Natural killer cell (primary cell): ENCODE measurements at regions not wholly inside any gene's neighbourhood (a gene's known extent, or its start where the extent isn't known, plus 50 kb on each side); places are given as distances from the start of the nearest gene placed in this dataset.

Experiments used
- ATAC-seq, 3 donors: fragments of 150-1000 bp in 2 of 3; fragments of 200-7000 bp in 1 of 3; cut with Tn5 transposase; 1 replicate in 1 of 3; 2 replicates in 2 of 3; pipeline ENCODE4 v1.10.0; 2021; ENCODE audit warnings: mild to moderate bottlenecking in 2 of 3, moderate library complexity in 2 of 3
- DNase-seq, 2 donors: peaks; one replicate each; pipeline versions ENCODE4 v3.0.0 to v3.0.0-alpha.2; 2013 to 2021; ENCODE audit warnings: mixed read lengths in 1 of 2
- H3K27ac ChIP-seq: one replicate; pipeline ENCODE4 v1.5.1; 2013; ENCODE audit warnings: mild to moderate bottlenecking, low read length
- H3K27me3 ChIP-seq: one replicate; pipeline ENCODE4 v1.6.1; 2013; ENCODE audit warnings: low read length; ENCODE audit not compliant: control insufficient read depth, insufficient read depth
- H3K36me3 ChIP-seq: one replicate; pipeline ENCODE4 v1.6.1; 2013; ENCODE audit warnings: low read length; ENCODE audit not compliant: control insufficient read depth, insufficient read depth
- H3K4me1 ChIP-seq: one replicate; pipeline ENCODE4 v1.6.1; 2013; ENCODE audit warnings: low read length; ENCODE audit not compliant: control insufficient read depth, insufficient read depth
- H3K4me3 ChIP-seq: one replicate; pipeline ENCODE4 v1.5.1; 2013; ENCODE audit warnings: low read length
- H3K9me3 ChIP-seq: one replicate; pipeline ENCODE4 v1.6.1; 2013; ENCODE audit warnings: low read length; ENCODE audit not compliant: control insufficient read depth, insufficient read depth
- H3K27ac Mint-ChIP-seq, 2 donors: one replicate each; pipeline ENCODE4 v1.8.0; 2022; ENCODE audit warnings: mild to moderate bottlenecking in 2 of 2, mixed read lengths in 2 of 2, moderate library complexity in 1 of 2
- H3K27me3 Mint-ChIP-seq, 2 donors: one replicate each; pipeline ENCODE4 v1.8.0; 2022; ENCODE audit warnings: low read depth in 2 of 2, mixed read lengths in 2 of 2
- H3K36me3 Mint-ChIP-seq: one replicate; pipeline ENCODE4 v1.8.0; 2022; ENCODE audit warnings: mixed read lengths
- H3K4me1 Mint-ChIP-seq, 2 donors: one replicate each; pipeline ENCODE4 v1.8.0; 2022; ENCODE audit warnings: mixed read lengths in 2 of 2
- H3K4me3 Mint-ChIP-seq: one replicate; pipeline ENCODE4 v1.8.0; 2022; ENCODE audit warnings: mild to moderate bottlenecking, moderate library complexity, mixed read lengths
- H3K9me3 Mint-ChIP-seq, 2 donors: one replicate each; pipeline ENCODE4 v1.8.0; 2022; ENCODE audit warnings: mixed read lengths in 2 of 2
- WGBS: methylation state at CpG from one replicate; pipeline ENCODE4 v1.1.7; 2013; ENCODE audit warnings: missing lambda C conversion rate; ENCODE audit not compliant: insufficient coverage; 5-methylcytosine and 5-hydroxymethylcytosine counted together
- intact Hi-C: fragments of 100-400 bp; cut with micrococcal nuclease; formaldehyde crosslinking; loops from one replicate; pipeline ENCODE4 v1.14.2; 2022
- TF ChIP-seq, protein P1 (sequence below): fragments of 200-600 bp; IDR thresholded peaks from one replicate; pipeline ENCODE4 v1.8.0; 2022; ENCODE audit warnings: antibody characterized with exemption

DNA sequence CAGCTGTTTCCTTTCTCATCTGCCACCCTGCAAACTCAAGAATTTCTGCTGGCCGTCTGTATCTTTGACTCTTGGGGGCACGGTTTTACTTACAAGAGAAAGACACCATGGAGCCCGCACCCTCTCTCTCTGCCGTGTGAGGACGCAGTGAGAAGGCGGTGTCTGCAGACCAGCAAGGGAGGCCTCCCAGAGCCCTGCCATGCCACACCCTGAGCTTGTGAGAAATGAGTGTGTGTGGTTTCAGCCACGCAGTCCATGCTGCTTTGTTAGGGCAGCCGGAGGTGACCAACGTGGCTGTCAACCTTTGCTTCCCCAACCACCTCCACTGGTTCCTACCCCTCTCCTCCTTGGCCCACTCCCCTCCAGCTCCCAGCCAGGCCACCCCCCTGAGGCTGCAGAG, 70.1 kb upstream of the NUP50 start:
- no peak for ATAC-seq
- H3K27me3 Mint-ChIP-seq = peaks cover 8 to 15% of the 10 kb centered on the region in 2 donors
- no peak overlapping the region for H3K27ac Mint-ChIP-seq
- no peaks in the 10 kb centered on the region for H3K36me3 Mint-ChIP-seq
- peaks cover 7% of the 10 kb centered on the region for H3K9me3 ChIP-seq
- no peak overlapping the region for H3K27ac ChIP-seq
- H3K36me3 ChIP-seq = no peaks in the 10 kb centered on the region
- TF ChIP-seq, protein P1, sequence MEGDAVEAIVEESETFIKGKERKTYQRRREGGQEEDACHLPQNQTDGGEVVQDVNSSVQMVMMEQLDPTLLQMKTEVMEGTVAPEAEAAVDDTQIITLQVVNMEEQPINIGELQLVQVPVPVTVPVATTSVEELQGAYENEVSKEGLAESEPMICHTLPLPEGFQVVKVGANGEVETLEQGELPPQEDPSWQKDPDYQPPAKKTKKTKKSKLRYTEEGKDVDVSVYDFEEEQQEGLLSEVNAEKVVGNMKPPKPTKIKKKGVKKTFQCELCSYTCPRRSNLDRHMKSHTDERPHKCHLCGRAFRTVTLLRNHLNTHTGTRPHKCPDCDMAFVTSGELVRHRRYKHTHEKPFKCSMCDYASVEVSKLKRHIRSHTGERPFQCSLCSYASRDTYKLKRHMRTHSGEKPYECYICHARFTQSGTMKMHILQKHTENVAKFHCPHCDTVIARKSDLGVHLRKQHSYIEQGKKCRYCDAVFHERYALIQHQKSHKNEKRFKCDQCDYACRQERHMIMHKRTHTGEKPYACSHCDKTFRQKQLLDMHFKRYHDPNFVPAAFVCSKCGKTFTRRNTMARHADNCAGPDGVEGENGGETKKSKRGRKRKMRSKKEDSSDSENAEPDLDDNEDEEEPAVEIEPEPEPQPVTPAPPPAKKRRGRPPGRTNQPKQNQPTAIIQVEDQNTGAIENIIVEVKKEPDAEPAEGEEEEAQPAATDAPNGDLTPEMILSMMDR = no peak
- DNase-seq = no peak
- intact Hi-C loops = no loop called here
- H3K27me3 ChIP-seq = no peaks in the 10 kb centered on the region
- no peak overlapping the region for H3K4me3 ChIP-seq
- no peaks in the 10 kb centered on the region for H3K4me1 Mint-ChIP-seq
- no peaks in the 10 kb centered on the region for H3K4me1 ChIP-seq
- WGBS = 76% methylated on average over 9 of the region's 9 CpGs
- no peak overlapping the region for H3K4me3 Mint-ChIP-seq
- no peaks in the 10 kb centered on the region for H3K9me3 Mint-ChIP-seq

DNA sequence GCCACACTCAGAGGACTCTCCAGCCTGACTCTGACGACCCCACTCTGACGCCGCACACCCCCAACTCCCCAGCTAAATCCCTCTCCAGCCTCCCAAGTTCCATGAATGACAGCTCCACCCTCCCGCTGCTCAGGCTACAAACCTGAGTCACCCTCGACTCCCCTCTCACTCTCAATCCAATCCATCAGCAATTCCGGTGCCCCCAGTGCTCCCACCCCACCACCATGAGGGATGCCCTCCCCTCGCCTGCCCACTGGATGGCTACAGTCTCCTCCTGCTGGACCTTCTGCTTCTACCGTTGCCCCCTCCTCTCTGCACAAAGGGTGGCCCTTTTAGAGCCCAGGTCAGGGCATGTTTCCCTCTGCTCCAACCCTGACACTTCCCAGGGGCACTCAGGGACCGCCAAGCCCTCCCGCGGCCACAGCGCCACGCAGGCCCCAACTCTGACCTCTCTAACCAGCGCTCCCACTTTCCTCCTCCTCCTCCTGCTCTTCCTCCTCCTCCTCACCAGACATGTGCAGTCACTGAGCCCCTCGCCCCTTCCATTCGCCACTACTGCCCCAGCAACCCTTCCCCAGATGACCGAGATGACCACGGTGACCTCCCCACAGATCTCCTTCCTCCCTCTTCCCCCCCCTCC, 69.5 kb upstream of the NUP50 start:
- Histone ChIP-seq H3K27ac (no peak overlapping the region), H3K4me1 (no peaks in the 10 kb centered on the region), H3K36me3 (no peaks in the 10 kb centered on the region), H3K27me3 (no peaks in the 10 kb centered on the region), H3K4me3 (no peak overlapping the region), H3K9me3 (peaks cover 7% of the 10 kb centered on the region)
- Mint-ChIP-seq H3K36me3 (no peaks in the 10 kb centered on the region), H3K4me3 (no peak overlapping the region), H3K27ac (no peak overlapping the region), H3K27me3 (peaks cover 8 to 15% of the 10 kb centered on the region in 2 donors), H3K9me3 (no peaks in the 10 kb centered on the region), H3K4me1 (no peaks in the 10 kb centered on the region)
- DNase-seq = no peak
- TF ChIP-seq, protein P1 = no peak
- 74% methylated on average over 18 of the region's 18 CpGs for WGBS
- intact Hi-C loops = no loop called here
- ATAC-seq = no peak

DNA sequence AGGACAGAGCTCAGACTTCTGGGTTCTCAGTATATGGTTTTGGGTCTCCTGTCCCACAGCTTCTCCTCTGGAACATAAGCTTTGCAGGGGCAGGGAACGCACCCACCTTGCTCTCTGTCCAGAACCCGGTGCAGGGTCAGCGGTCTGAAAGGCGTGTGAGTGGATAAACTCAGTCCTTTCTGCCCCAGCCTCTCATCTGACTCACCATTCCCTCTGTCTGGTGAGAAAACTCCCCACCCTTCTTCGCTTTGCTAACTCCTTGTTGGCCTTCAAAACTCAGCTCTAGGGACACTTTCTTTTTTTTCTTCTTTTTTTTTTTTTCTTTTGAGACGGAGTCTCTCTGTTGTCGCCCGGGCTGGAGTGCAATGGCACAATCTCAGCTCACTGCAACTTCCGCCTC, 68.9 kb upstream of the NUP50 start:
- peaks cover 7% of the 10 kb centered on the region for H3K9me3 ChIP-seq
- no peak for ATAC-seq
- 86% methylated on average over 9 of the region's 9 CpGs for WGBS
- H3K4me1 Mint-ChIP-seq = no peaks in the 10 kb centered on the region
- DNase-seq = no peak
- H3K27ac Mint-ChIP-seq = no peak overlapping the region
- H3K27me3 ChIP-seq = no peaks in the 10 kb centered on the region
- no peaks in the 10 kb centered on the region for H3K9me3 Mint-ChIP-seq
- TF ChIP-seq, protein P1 = no peak
- no peaks in the 10 kb centered on the region for H3K36me3 ChIP-seq
- intact Hi-C loops = loop anchor here (5.0 kb wide), 1 partner anchor 398 kb away; no protein-coding TSS in a partner anchor
- no peak overlapping the region for H3K4me3 ChIP-seq
- H3K27me3 Mint-ChIP-seq = peaks cover 10 to 15% of the 10 kb centered on the region in 2 donors
- H3K36me3 Mint-ChIP-seq = no peaks in the 10 kb centered on the region
- no peak overlapping the region for H3K4me3 Mint-ChIP-seq
- H3K27ac ChIP-seq = no peak overlapping the region
- H3K4me1 ChIP-seq = no peaks in the 10 kb centered on the region
